WTC11 (cell line): ENCODE measurements at regions not wholly inside any gene's neighbourhood (a gene's known extent, or its start where the extent isn't known, plus 50 kb on each side); places are given as distances from the start of the nearest gene placed in this dataset.

Source experiments
- ETV6 ChIP-seq: sonication (generic); formaldehyde crosslinking; IDR thresholded peaks from 2 replicates; pipeline ENCODE4 v1.8.1; 2022; ENCODE audit warnings: mild to moderate bottlenecking, missing genetic modification reagents
- RELA ChIP-seq: sonication (generic); formaldehyde crosslinking; IDR thresholded peaks from 2 replicates; pipeline ENCODE4 v1.8.1; 2022; ENCODE audit warnings: missing genetic modification reagents, mild to moderate bottlenecking, borderline replicate concordance

GRCh38 chr6:121867095-121867494 lies 431.6 kb downstream of the GJA1 start:
- TF ChIP-seq RELA (CRISPR knock-in tag) (no peak), ETV6 (CRISPR knock-in tag) (no peak)
